Superior temporal gyrus (tissue), 1 donor: ENCODE measurements at regions not wholly inside any gene's neighbourhood (a gene's known extent, or its start where the extent isn't known, plus 50 kb on each side); places are given as distances from the start of the nearest gene placed in this dataset.

ENCODE experiments used
- DNase-seq: peaks from one replicate; pipeline ENCODE4 v3.0.0-alpha.2; 2016; ENCODE audit errors: extremely low spot score

GRCh38 chr13:95447814-95448213, 104.7 kb upstream of the CLDN10 start:
- no peak for DNase-seq

- DNase-seq, result no peak
Observed at GRCh38 chr13:95451656-95452055, 100.9 kb upstream of the CLDN10 start.

GRCh38 chr13:95452375-95452774, 100.1 kb upstream of the CLDN10 start:
- DNase-seq, result no peak

GRCh38 chr13:95455782-95456181, 96.7 kb upstream of the CLDN10 start:
- no peak for DNase-seq

GRCh38 chr13:95456815-95457214, 95.7 kb upstream of the CLDN10 start:
- DNase-seq, result no peak

GRCh38 chr13:95457294-95457693, 95.2 kb upstream of the CLDN10 start:
- DNase-seq, result no peak

GRCh38 chr13:95462801-95463200, 89.7 kb upstream of the CLDN10 start:
- no peak for DNase-seq

GRCh38 chr13:95463531-95463930, 89.0 kb upstream of the CLDN10 start:
- DNase-seq, result no peak

GRCh38 chr13:95470574-95471366, 81.8 kb upstream of the CLDN10 start:
- no peak for DNase-seq

GRCh38 chr13:95471960-95472359, 80.6 kb upstream of the CLDN10 start:
- no peak for DNase-seq

GRCh38 chr13:95474992-95475391, 77.5 kb upstream of the CLDN10 start:
- DNase-seq, result no peak

GRCh38 chr13:95477187-95477586, 75.3 kb upstream of the CLDN10 start:
- no peak for DNase-seq

GRCh38 chr13:95479731-95480130, 72.8 kb upstream of the CLDN10 start:
- no peak for DNase-seq

GRCh38 chr13:95480131-95480545, 72.4 kb upstream of the CLDN10 start:
- DNase-seq, result no peak

GRCh38 chr13:95480791-95481780, 71.4 kb upstream of the CLDN10 start:
- no peak for DNase-seq

- no peak for DNase-seq
Observed at GRCh38 chr13:95484052-95484451, 68.5 kb upstream of the CLDN10 start.

- DNase-seq, result no peak
Observed at GRCh38 chr13:95485045-95485517, 67.4 kb upstream of the CLDN10 start.

- DNase-seq, result no peak
Observed at GRCh38 chr13:95485518-95486144, 66.9 kb upstream of the CLDN10 start.

- DNase-seq, result no peak
Observed at GRCh38 chr13:95492044-95492801, 60.3 kb upstream of the CLDN10 start.

- peak; percentile 82 for DNase-seq
Observed at GRCh38 chr13:95494082-95494681, 58.3 kb upstream of the CLDN10 start.

GRCh38 chr13:95496485-95496884, 56.0 kb upstream of the CLDN10 start:
- DNase-seq, result no peak
